Adrenal gland (tissue), 9 donors: ENCODE measurements at regions not wholly inside any gene's neighbourhood (a gene's known extent, or its start where the extent isn't known, plus 50 kb on each side); places are given as distances from the start of the nearest gene placed in this dataset.

ENCODE experiments used
- DNase-seq, 7 donors: peaks; one replicate each; pipeline ENCODE4 v3.0.0-alpha.2; 2019 to 2020
- H3K27ac ChIP-seq, 5 donors: fragments of 200-600 bp; sonication (generic) in 4 of 5; 1 replicate in 3 of 5; 2 replicates in 2 of 5; pipeline versions ENCODE4 v1.5.1 to v1.8.0; 2016 to 2020; ENCODE audit warnings: mild to moderate bottlenecking in 1 of 5
- H3K27me3 ChIP-seq: fragments of 200-600 bp; 2 replicates; pipeline ENCODE4 v1.8.0; 2021
- H3K36me3 ChIP-seq, 2 donors: fragments of 200-600 bp; replicated peaks in 1 of 2; 1 replicate in 1 of 2; 2 replicates in 1 of 2; pipeline versions ENCODE4 v1.5.1 to v1.8.0; 2018 to 2022
- H3K4me1 ChIP-seq, 2 donors: fragments of 200-600 bp; replicated peaks in 1 of 2; 1 replicate in 1 of 2; 2 replicates in 1 of 2; pipeline versions ENCODE4 v1.5.1 to v1.8.0; 2018 to 2021
- H3K4me3 ChIP-seq, 4 donors: fragments of 200-600 bp; sonication (generic) in 3 of 4; one replicate each; pipeline ENCODE4 v1.5.1; 2016 to 2018
- H3K9me3 ChIP-seq, 3 donors: fragments of 200-600 bp; sonication (generic) in 1 of 3; replicated peaks in 1 of 3; 1 replicate in 2 of 3; 2 replicates in 1 of 3; pipeline versions ENCODE4 v1.5.1 to v1.8.0; 2016 to 2021
- CTCF ChIP-seq, 6 experiments: fragments of 450-650 bp in 4 of 6; fragments of 200-600 bp in 2 of 6; sonication (generic) in 1 of 6; IDR thresholded peaks; 1 replicate in 5 of 6; 2 replicates in 1 of 6; pipeline versions ENCODE4 v1.5.1 to v1.8.0; 2016 to 2021; ENCODE audit warnings: antibody characterized with exemption in 6 of 6, mild to moderate bottlenecking in 2 of 6, moderate library complexity in 1 of 6
- POLR2A ChIP-seq, 2 donors: fragments of 450-650 bp; IDR thresholded peaks; one replicate each; pipeline ENCODE4 v1.6.1; 2017; ENCODE audit warnings: antibody characterized with exemption in 2 of 2, mild to moderate bottlenecking in 2 of 2, moderate library complexity in 1 of 2
- WGBS, 4 donors: extraction: QIAGEN DNeasy Blood & Tissue Kit in 2 of 4; methylation state at CpG; one replicate each; pipeline versions ENCODE4 v1.1.5 to v1.1.7; 2013 to 2017; 5-methylcytosine and 5-hydroxymethylcytosine counted together
- intact Hi-C, 2 donors: fragments of 100-400 bp; cut with DNase I; formaldehyde crosslinking; loops; one replicate each; pipeline versions ENCODE4 v1.14.1 to v1.15.0; 2022 to 2023
- donor health status: healthy with polysubstance abuse.
- donor health status: Bipolar disorder and iron deficiency.
- donor health status: DM: yes; HTN: yes; CAD: no.
- donor health status: DM: no; HTN: no; CAD: no.
- donor health status: DM: no; HTN: no; CAD: no.

- intact Hi-C loops = no loop called here
- no peak for TF ChIP-seq CTCF (IDR thresholded peaks at IDR 0.05)
- no peak for TF ChIP-seq POLR2A (IDR thresholded peaks at IDR 0.05)
- H3K27me3 ChIP-seq = no peaks in the 10 kb centered on the region
- no peak overlapping the region for H3K27ac ChIP-seq
- H3K9me3 ChIP-seq = no peaks in the 10 kb centered on the region
- H3K4me3 ChIP-seq = no peak overlapping the region
- no peaks in the 10 kb centered on the region for H3K4me1 ChIP-seq
- no peak for DNase-seq
- 82 to 91% (median 87%) methylated on average over 6 of the region's 6 CpGs for WGBS, 4 donors
- H3K36me3 ChIP-seq = no peaks in the 10 kb centered on the region
Measured at GRCh38 chr2:14188446-14188845, 444.1 kb upstream of the LRATD1 start.

DNA sequence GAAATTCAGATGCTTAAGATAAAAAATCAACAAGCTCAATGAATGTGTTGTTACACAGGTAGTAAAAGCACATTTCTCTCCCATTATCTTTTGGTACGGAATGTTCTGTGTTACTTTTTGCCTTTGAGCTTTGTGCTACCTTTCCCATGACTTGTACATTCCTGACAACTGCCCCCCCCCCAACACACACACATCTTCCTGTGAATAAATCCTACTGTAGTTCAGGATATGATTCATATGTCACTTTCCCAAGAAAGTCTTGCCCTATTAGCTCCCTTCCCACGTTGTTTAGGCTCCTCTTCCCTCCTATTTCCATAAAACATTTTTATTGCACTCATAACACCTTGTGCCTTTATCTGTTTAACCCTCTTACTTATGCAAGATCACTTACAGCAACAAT, 442.6 kb upstream of the LRATD1 start:
- TF ChIP-seq POLR2A (IDR thresholded peaks at IDR 0.05) (no peak), CTCF (IDR thresholded peaks at IDR 0.05) (no peak)
- Histone ChIP-seq H3K9me3 (no peaks in the 10 kb centered on the region), H3K4me3 (no peak overlapping the region), H3K27me3 (no peaks in the 10 kb centered on the region), H3K36me3 (no peaks in the 10 kb centered on the region), H3K27ac (no peak overlapping the region), H3K4me1 (no peaks in the 10 kb centered on the region)
- DNase-seq = no peak
- intact Hi-C loops = no loop called here
- 49 to 54% (median 53%) methylated on average over 2 of the region's 2 CpGs for WGBS, 4 donors

GRCh38 chr2:14194233-14194632, 438.3 kb upstream of the LRATD1 start:
- Histone ChIP-seq H3K4me3 (no peak overlapping the region), H3K27me3 (no peaks in the 10 kb centered on the region), H3K36me3 (no peaks in the 10 kb centered on the region), H3K9me3 (no peaks in the 10 kb centered on the region), H3K27ac (no peak overlapping the region), H3K4me1 (no peaks in the 10 kb centered on the region)
- TF ChIP-seq CTCF (IDR thresholded peaks at IDR 0.05) = no peak
- TF ChIP-seq POLR2A (IDR thresholded peaks at IDR 0.05) = no peak
- intact Hi-C loops = no loop called here
- DNase-seq = no peak
- 89 to 98% (median 96%) methylated on average over 1 of the region's 1 CpG for WGBS, 4 donors

DNA sequence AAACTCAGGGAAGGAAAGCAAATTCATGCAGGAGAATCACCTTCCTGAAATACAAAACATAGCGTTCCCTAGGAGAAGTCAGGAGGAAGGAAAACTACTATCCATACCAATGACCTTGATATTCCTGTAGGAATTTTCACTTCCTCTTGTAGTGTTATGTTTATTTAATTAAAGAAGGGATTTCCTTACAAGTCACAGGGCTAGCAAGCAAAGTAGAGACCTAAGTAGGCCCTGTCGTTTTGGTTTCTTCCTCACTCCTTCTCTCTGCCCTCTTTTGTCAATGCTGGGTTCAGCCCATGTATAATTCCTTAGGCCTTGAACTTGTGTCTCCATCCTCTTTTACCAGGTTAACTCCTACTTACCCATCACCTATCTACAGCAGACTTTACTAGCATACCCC, 435.2 kb upstream of the LRATD1 start:
- no peaks in the 10 kb centered on the region for H3K27me3 ChIP-seq
- H3K36me3 ChIP-seq = no peaks in the 10 kb centered on the region
- intact Hi-C loops = no loop called here
- H3K9me3 ChIP-seq = no peaks in the 10 kb centered on the region
- H3K27ac ChIP-seq = no peak overlapping the region
- no peak overlapping the region for H3K4me3 ChIP-seq
- no peak for TF ChIP-seq CTCF (IDR thresholded peaks at IDR 0.05)
- TF ChIP-seq POLR2A (IDR thresholded peaks at IDR 0.05) = no peak
- no peaks in the 10 kb centered on the region for H3K4me1 ChIP-seq
- 47 to 69% (median 63%) methylated on average over 2 of the region's 2 CpGs for WGBS, 4 donors
- DNase-seq = no peak
